ENCODE measurements at regions not wholly inside any gene's neighbourhood (a gene's known extent, or its start where the extent isn't known, plus 50 kb on each side); places are given as distances from the start of the nearest gene placed in this dataset.

DNA sequence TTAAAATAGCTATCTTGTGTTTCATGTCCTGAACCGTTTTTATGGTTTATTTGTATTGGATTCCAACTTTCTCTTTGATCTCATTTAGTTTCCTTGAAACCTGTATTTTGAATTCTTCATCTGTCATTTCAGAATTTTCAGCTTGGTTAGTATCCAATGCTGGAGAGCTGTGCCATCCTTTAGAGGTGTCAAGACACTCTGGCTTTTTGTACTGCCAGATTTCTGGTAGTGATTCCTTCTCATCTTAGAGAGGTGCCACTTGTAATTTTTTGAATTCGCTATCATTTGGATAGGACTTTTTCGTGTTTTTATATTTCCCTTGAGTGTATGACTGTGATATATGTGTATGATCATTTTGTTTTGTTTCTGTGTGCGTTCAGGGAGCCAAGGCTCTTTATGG is 591.4 kb downstream of the ADCYAP1 start:
- no peak overlapping the region for H3K4me2 ChIP-seq
- no peak overlapping the region for H2AFZ ChIP-seq (ENCODE audit: low read depth)
- 7% methylated on average over 4 of the region's 4 CpGs for WGBS (ENCODE audit: low lambda C conversion rate)
- H3K27me3 ChIP-seq (ENCODE audit: insufficient read depth): no peaks in the 10 kb centered on the region
- DNase-seq: no peak
- no peak overlapping the region for H3K4me3 ChIP-seq (ENCODE audit: low read depth in 2 of 2, low read length in 1 of 2)
- H3F3A ChIP-seq (replicated peaks; ENCODE audit: insufficient read depth): no peaks in the 10 kb centered on the region
- no peaks in the 10 kb centered on the region for H3K9me3 ChIP-seq
- TF ChIP-seq RAD21 (IDR thresholded peaks at IDR 0.05; ENCODE audit: low read length) (no peak), RCOR1 (IDR thresholded peaks at IDR 0.05; ENCODE audit: low read length) (no peak)
- TF ChIP-seq, protein P1, sequence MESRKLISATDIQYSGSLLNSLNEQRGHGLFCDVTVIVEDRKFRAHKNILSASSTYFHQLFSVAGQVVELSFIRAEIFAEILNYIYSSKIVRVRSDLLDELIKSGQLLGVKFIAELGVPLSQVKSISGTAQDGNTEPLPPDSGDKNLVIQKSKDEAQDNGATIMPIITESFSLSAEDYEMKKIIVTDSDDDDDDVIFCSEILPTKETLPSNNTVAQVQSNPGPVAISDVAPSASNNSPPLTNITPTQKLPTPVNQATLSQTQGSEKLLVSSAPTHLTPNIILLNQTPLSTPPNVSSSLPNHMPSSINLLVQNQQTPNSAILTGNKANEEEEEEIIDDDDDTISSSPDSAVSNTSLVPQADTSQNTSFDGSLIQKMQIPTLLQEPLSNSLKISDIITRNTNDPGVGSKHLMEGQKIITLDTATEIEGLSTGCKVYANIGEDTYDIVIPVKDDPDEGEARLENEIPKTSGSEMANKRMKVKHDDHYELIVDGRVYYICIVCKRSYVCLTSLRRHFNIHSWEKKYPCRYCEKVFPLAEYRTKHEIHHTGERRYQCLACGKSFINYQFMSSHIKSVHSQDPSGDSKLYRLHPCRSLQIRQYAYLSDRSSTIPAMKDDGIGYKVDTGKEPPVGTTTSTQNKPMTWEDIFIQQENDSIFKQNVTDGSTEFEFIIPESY (IDR thresholded peaks at IDR 0.05; ENCODE audit: borderline replicate concordance, low read depth): no peak
- H3K36me3 ChIP-seq (replicated peaks in 1 of 2; ENCODE audit: control insufficient read depth in 1 of 2, insufficient read depth in 2 of 2, low read length in 1 of 2): no peaks in the 10 kb centered on the region
- H3K27ac ChIP-seq (ENCODE audit: low read depth in 2 of 2, low read length in 1 of 2): no peak overlapping the region
- no peak overlapping the region for H3K9ac ChIP-seq
- H3K9me2 ChIP-seq: no peaks in the 10 kb centered on the region
- no peaks in the 10 kb centered on the region for H4K20me1 ChIP-seq (ENCODE audit: insufficient read depth)
- ChIA-PET CTCF (interaction anchor here (1.6 kb wide), 1 partner anchor 9 kb away, joined by 4 read pairs; no protein-coding TSS in a partner anchor), POLR2A (no interaction called here)
- H3K79me2 ChIP-seq (ENCODE audit: insufficient read depth): no peaks in the 10 kb centered on the region
- no peaks in the 10 kb centered on the region for H3K4me1 ChIP-seq (ENCODE audit: control insufficient read depth in 1 of 2, insufficient read depth in 2 of 2, low read depth in 1 of 2, low read length in 1 of 2)

DNA sequence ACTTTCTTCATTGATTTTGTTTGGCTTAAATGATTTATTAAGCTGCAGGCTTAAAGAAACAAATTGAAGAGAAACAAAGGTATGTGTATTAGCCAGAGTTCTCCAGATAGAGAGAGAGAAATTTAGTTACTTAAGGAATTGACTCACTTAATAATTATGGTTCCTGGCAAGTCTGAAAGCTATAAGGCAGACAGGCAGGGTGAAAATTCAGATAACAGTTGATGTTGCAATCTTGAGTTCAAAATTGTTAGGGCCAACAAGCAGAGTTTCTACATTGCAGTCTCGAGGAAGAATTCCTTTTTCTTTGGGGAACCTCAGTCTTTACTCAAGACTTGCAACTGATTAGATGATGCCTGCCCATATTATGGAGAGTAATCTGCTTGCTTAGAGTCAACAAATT is 593.5 kb downstream of the ADCYAP1 start:
- POLR2A ChIA-PET: no interaction called here
- no peak overlapping the region for H3K9ac ChIP-seq
- no peak for DNase-seq
- no peak overlapping the region for H3K4me2 ChIP-seq
- no peaks in the 10 kb centered on the region for H3K4me1 ChIP-seq (ENCODE audit: control insufficient read depth in 1 of 2, insufficient read depth in 2 of 2, low read depth in 1 of 2, low read length in 1 of 2)
- H3F3A ChIP-seq (replicated peaks; ENCODE audit: insufficient read depth): no peaks in the 10 kb centered on the region
- H4K20me1 ChIP-seq (ENCODE audit: insufficient read depth): no peaks in the 10 kb centered on the region
- H3K9me2 ChIP-seq: no peaks in the 10 kb centered on the region
- CTCF ChIA-PET: no interaction called here
- H3K9me3 ChIP-seq: no peaks in the 10 kb centered on the region
- H3K4me3 ChIP-seq (ENCODE audit: low read depth in 2 of 2, low read length in 1 of 2): no peak overlapping the region
- TF ChIP-seq TCF12 (IDR thresholded peaks at IDR 0.05) (no peak), CHD2 (IDR thresholded peaks at IDR 0.05; ENCODE audit: low read length, partially characterized antibody) (no peak), RFX5 (IDR thresholded peaks at IDR 0.05; ENCODE audit: low read length) (no peak), GATA2 (CRISPR knock-in tag; IDR thresholded peaks at IDR 0.05) (no peak), RXRA (IDR thresholded peaks at IDR 0.05; ENCODE audit: borderline replicate concordance, low read depth) (no peak), FOXM1 (IDR thresholded peaks at IDR 0.05; ENCODE audit: low read depth) (no peak), MEF2A (IDR thresholded peaks at IDR 0.05; ENCODE audit: borderline replicate concordance, low read depth) (no peak), GABPA (IDR thresholded peaks at IDR 0.05; ENCODE audit: low read depth) (no peak)
- TF ChIP-seq, protein P2, sequence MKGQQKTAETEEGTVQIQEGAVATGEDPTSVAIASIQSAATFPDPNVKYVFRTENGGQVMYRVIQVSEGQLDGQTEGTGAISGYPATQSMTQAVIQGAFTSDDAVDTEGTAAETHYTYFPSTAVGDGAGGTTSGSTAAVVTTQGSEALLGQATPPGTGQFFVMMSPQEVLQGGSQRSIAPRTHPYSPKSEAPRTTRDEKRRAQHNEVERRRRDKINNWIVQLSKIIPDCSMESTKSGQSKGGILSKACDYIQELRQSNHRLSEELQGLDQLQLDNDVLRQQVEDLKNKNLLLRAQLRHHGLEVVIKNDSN (IDR thresholded peaks at IDR 0.05; ENCODE audit: borderline replicate concordance, low read depth): no peak
- TF ChIP-seq, protein P3, sequence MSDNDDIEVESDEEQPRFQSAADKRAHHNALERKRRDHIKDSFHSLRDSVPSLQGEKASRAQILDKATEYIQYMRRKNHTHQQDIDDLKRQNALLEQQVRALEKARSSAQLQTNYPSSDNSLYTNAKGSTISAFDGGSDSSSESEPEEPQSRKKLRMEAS (IDR thresholded peaks at IDR 0.05; ENCODE audit: low read depth): no peak
- TF ChIP-seq, protein P4, sequence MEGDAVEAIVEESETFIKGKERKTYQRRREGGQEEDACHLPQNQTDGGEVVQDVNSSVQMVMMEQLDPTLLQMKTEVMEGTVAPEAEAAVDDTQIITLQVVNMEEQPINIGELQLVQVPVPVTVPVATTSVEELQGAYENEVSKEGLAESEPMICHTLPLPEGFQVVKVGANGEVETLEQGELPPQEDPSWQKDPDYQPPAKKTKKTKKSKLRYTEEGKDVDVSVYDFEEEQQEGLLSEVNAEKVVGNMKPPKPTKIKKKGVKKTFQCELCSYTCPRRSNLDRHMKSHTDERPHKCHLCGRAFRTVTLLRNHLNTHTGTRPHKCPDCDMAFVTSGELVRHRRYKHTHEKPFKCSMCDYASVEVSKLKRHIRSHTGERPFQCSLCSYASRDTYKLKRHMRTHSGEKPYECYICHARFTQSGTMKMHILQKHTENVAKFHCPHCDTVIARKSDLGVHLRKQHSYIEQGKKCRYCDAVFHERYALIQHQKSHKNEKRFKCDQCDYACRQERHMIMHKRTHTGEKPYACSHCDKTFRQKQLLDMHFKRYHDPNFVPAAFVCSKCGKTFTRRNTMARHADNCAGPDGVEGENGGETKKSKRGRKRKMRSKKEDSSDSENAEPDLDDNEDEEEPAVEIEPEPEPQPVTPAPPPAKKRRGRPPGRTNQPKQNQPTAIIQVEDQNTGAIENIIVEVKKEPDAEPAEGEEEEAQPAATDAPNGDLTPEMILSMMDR (IDR thresholded peaks at IDR 0.05): no peak
- H2AFZ ChIP-seq (ENCODE audit: low read depth): no peak overlapping the region
- H3K27ac ChIP-seq (ENCODE audit: low read depth in 2 of 2, low read length in 1 of 2): no peak overlapping the region
- 0% methylated on average over 1 of the region's 1 CpG for WGBS (ENCODE audit: low lambda C conversion rate)
- no peaks in the 10 kb centered on the region for H3K79me2 ChIP-seq (ENCODE audit: insufficient read depth)
- H3K27me3 ChIP-seq (ENCODE audit: insufficient read depth): no peaks in the 10 kb centered on the region
- no peaks in the 10 kb centered on the region for H3K36me3 ChIP-seq (replicated peaks in 1 of 2; ENCODE audit: control insufficient read depth in 1 of 2, insufficient read depth in 2 of 2, low read length in 1 of 2)

Measured in SK-N-SH (cell line).